ENCODE measurements at regions not wholly inside any gene's neighbourhood (a gene's known extent, or its start where the extent isn't known, plus 50 kb on each side); places are given as distances from the start of the nearest gene placed in this dataset.

DNA sequence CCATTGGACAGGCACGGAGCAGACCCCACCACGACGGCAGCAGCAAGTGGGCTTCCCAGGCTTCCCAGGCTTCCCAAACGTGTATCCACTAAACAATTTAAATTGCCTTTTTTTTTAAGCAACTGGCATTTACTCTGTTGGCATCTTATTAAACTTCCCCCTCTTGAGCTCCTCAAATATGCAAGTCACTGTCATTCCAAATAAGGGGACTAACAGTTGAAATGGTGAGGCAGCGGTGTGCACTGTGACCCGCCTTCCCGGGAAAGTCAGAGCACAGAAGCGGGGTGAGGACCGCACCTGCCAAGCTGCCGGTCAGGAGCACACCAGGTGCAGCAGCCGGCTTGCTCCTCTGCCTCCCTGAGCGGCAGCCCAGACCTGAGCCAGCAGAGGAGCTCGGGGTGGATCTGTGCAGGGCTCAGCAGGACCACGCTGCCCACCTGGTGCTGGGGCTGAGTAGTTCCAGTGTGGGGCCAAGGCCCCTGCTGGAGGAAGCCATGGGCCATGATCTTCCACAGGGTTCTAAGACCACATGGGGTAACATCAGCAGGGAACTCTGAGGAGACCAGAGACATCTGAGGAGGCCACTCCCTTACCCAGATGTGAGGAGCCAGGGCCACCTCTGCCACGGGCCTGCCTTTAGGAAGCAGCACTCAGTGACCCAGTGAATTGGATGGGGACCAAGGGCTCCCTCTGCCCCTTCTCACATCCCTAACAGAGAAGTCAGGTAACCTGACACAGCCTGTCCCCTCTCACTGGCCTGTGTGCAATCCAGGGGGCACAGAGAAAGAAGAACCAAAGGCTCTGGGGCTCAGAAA, 245.4 kb downstream of the NPHP4 start:
- Histone ChIP-seq H3K4me3 (replicated peaks in 1 of 3; ENCODE audit: low read depth in 2 of 3, low read length in 3 of 3) (no peak overlapping the region), H3K36me3 (replicated peaks in 1 of 2; ENCODE audit: control insufficient read depth in 1 of 2, insufficient read depth in 2 of 2, low read length in 2 of 2) (no peaks in the 10 kb centered on the region), H3K27ac (ENCODE audit: low read depth in 1 of 2, low read length in 2 of 2) (no peak overlapping the region), H3K79me2 (ENCODE audit: insufficient read depth, low read length) (no peaks in the 10 kb centered on the region), H3K27me3 (ENCODE audit: control insufficient read depth in 2 of 2, insufficient read depth in 2 of 2, low read length in 2 of 2) (no peaks in the 10 kb centered on the region), H3K9me3 (replicated peaks in 1 of 2; ENCODE audit: control insufficient read depth in 1 of 2, insufficient read depth in 1 of 2, low read length in 2 of 2) (no peaks in the 10 kb centered on the region), H3K4me2 (replicated peaks; ENCODE audit: extremely low read depth, low read length, poor library complexity, severe bottlenecking) (no peak overlapping the region), H4K20me1 (ENCODE audit: insufficient read depth, low read length) (no peaks in the 10 kb centered on the region), H3K4me1 (ENCODE audit: control insufficient read depth in 1 of 2, insufficient read depth in 2 of 2, low read length in 2 of 2) (no peaks in the 10 kb centered on the region), H2AFZ (ENCODE audit: insufficient read depth, low read depth, low read length, poor library complexity, severe bottlenecking) (no peak overlapping the region), H3K9ac (ENCODE audit: insufficient read depth, low read length, poor library complexity, severe bottlenecking) (no peak overlapping the region)
- peaks cover 2% of the 10 kb centered on the region for H3K4me1 Mint-ChIP-seq
- peaks cover 2 to 6% (median 3%) of the 10 kb centered on the region in 3 donors for H3K27me3 Mint-ChIP-seq (ENCODE audit: low read depth in 3 of 3)
- H3K4me3 Mint-ChIP-seq: no peak overlapping the region
- H3K36me3 Mint-ChIP-seq: no peaks in the 10 kb centered on the region
- no peak for DNase-seq
- intact Hi-C loops (cut with micrococcal nuclease): loop anchor here (5.0 to 10.0 kb wide), 3 partner anchors 232 to 1832 kb away; no protein-coding TSS in a partner anchor
- H3K9me3 Mint-ChIP-seq: peaks cover 0 to 2% (median 0%) of the 10 kb centered on the region in 7 donors
- 34% methylated on average over 15 of the region's 15 CpGs for WGBS (ENCODE audit: insufficient coverage)
- TF ChIP-seq, protein P1, sequence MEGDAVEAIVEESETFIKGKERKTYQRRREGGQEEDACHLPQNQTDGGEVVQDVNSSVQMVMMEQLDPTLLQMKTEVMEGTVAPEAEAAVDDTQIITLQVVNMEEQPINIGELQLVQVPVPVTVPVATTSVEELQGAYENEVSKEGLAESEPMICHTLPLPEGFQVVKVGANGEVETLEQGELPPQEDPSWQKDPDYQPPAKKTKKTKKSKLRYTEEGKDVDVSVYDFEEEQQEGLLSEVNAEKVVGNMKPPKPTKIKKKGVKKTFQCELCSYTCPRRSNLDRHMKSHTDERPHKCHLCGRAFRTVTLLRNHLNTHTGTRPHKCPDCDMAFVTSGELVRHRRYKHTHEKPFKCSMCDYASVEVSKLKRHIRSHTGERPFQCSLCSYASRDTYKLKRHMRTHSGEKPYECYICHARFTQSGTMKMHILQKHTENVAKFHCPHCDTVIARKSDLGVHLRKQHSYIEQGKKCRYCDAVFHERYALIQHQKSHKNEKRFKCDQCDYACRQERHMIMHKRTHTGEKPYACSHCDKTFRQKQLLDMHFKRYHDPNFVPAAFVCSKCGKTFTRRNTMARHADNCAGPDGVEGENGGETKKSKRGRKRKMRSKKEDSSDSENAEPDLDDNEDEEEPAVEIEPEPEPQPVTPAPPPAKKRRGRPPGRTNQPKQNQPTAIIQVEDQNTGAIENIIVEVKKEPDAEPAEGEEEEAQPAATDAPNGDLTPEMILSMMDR (IDR thresholded peaks at IDR 0.05): no peak
- no peak overlapping the region for H3K27ac Mint-ChIP-seq

DNA sequence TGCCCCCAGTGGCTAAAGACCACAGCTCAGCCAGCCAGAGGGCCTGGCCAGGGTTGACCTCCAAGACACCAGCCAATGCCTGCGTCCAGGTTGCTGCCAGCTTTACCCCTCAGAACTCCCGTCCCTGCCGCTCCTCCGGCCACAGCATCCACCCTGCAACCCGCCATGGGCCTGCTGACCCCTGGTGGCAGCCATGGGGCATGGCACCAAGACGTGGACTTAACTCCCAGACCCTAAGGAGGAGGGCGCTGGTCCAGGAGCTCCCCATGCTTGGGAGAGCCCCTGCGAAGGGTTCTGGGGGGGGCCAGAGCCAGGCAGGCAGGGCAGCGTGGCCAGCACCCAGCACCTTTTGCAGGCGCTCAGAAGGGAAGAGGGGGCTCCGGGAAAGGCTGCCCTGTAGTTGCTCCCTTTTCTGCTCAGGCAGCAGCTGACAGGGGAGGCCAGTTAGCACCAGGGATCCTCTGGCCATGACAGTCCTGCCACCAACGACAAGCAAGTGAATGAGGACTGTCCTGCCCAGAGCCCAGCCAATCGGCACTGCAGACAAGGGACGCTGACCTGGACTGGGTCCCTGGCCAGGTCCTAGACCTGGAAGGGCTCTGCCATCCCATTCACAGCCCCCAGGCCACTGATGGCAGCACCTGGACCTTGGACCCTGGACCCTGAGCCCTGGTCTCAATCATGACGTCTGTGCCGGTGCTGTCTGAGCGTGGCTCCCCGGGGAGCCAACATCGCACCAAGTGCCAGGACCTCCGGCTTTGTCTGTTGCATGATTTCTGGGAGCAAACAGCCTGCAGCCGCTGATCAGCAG, 246.2 kb downstream of the NPHP4 start:
- H3K4me3 Mint-ChIP-seq: no peak overlapping the region

More for the DNA sequence above, 246.2 kb downstream of the NPHP4 start:
- Histone ChIP-seq H3K4me2 (replicated peaks; ENCODE audit: extremely low read depth, low read length, poor library complexity, severe bottlenecking) (no peak overlapping the region), H3K27ac (ENCODE audit: low read depth in 1 of 2, low read length in 2 of 2) (no peak overlapping the region), H3K9ac (ENCODE audit: insufficient read depth, low read length, poor library complexity, severe bottlenecking) (no peak overlapping the region), H3K79me2 (ENCODE audit: insufficient read depth, low read length) (no peaks in the 10 kb centered on the region), H4K20me1 (ENCODE audit: insufficient read depth, low read length) (no peaks in the 10 kb centered on the region), H3K36me3 (replicated peaks in 1 of 2; ENCODE audit: control insufficient read depth in 1 of 2, insufficient read depth in 2 of 2, low read length in 2 of 2) (no peaks in the 10 kb centered on the region), H2AFZ (ENCODE audit: insufficient read depth, low read depth, low read length, poor library complexity, severe bottlenecking) (no peak overlapping the region), H3K4me1 (ENCODE audit: control insufficient read depth in 1 of 2, insufficient read depth in 2 of 2, low read length in 2 of 2) (no peaks in the 10 kb centered on the region), H3K27me3 (ENCODE audit: control insufficient read depth in 2 of 2, insufficient read depth in 2 of 2, low read length in 2 of 2) (no peaks in the 10 kb centered on the region), H3K4me3 (replicated peaks in 1 of 3; ENCODE audit: low read depth in 2 of 3, low read length in 3 of 3) (no peak overlapping the region), H3K9me3 (replicated peaks in 1 of 2; ENCODE audit: control insufficient read depth in 1 of 2, insufficient read depth in 1 of 2, low read length in 2 of 2) (no peaks in the 10 kb centered on the region)
- peak; percentile 1 to 28 (median 7) for DNase-seq
- Mint-ChIP-seq H3K4me1 (peaks cover 2% of the 10 kb centered on the region), H3K27ac (no peak overlapping the region), H3K27me3 (ENCODE audit: low read depth in 3 of 3) (peaks cover 2 to 6% (median 3%) of the 10 kb centered on the region in 3 donors), H3K9me3 (peaks cover 0 to 2% (median 0%) of the 10 kb centered on the region in 7 donors), H3K36me3 (no peaks in the 10 kb centered on the region)
- TF ChIP-seq, protein P1 (IDR thresholded peaks at IDR 0.05): peak; percentile 88
- intact Hi-C loops (cut with micrococcal nuclease): loop anchor here (5.0 to 10.0 kb wide), 3 partner anchors 231 to 1831 kb away; no protein-coding TSS in a partner anchor
- 39% methylated on average over 21 of the region's 21 CpGs for WGBS (ENCODE audit: insufficient coverage)
